ENCODE measurements at regions not wholly inside any gene's neighbourhood (a gene's known extent, or its start where the extent isn't known, plus 50 kb on each side); places are given as distances from the start of the nearest gene placed in this dataset.

- DNase-seq, result no peak
Measured at GRCh38 chr14:35456261-35456660, 51.7 kb upstream of the NFKBIA start.

- no peak for DNase-seq
Measured at GRCh38 chr14:35458442-35458841, 53.9 kb upstream of the NFKBIA start.

GRCh38 chr14:35459776-35460175 is 55.2 kb upstream of the NFKBIA start:
- no peak for DNase-seq

- peak; percentile 4 for DNase-seq
Measured at GRCh38 chr14:35470755-35471154, 63.2 kb upstream of the INSM2 start.

- DNase-seq, result no peak
Measured at GRCh38 chr14:35471803-35472202, 62.2 kb upstream of the INSM2 start.

- no peak for DNase-seq
Measured at GRCh38 chr14:35474323-35474722, 59.6 kb upstream of the INSM2 start.

- no peak for DNase-seq
Measured at GRCh38 chr14:35480119-35480769, 53.7 kb upstream of the INSM2 start.

GRCh38 chr14:35482994-35483515 is 50.9 kb upstream of the INSM2 start:
- no peak for DNase-seq
